ENCODE measurements at regions not wholly inside any gene's neighbourhood (a gene's known extent, or its start where the extent isn't known, plus 50 kb on each side); places are given as distances from the start of the nearest gene placed in this dataset.

DNA sequence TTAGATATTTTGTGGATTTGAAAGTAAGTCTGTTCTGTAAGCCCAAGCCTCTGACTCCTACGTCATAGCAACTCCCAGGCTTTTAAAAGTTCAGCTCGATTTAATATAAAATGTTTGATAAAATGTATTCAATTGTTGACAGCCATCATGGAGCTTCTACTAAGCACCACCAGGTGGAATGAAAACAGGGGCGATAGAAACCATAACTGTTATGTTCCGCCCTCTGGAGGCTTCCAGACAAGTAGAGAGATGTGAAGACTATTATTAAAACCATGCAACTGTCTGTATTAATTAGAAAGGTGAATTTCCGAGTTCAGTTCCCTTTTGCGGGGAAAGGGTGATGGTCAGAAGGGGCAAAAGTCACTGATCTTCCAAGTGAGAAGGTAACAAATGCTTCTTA, 292.2 kb downstream of the NR2F2 start:
- TF ChIP-seq, protein P1, sequence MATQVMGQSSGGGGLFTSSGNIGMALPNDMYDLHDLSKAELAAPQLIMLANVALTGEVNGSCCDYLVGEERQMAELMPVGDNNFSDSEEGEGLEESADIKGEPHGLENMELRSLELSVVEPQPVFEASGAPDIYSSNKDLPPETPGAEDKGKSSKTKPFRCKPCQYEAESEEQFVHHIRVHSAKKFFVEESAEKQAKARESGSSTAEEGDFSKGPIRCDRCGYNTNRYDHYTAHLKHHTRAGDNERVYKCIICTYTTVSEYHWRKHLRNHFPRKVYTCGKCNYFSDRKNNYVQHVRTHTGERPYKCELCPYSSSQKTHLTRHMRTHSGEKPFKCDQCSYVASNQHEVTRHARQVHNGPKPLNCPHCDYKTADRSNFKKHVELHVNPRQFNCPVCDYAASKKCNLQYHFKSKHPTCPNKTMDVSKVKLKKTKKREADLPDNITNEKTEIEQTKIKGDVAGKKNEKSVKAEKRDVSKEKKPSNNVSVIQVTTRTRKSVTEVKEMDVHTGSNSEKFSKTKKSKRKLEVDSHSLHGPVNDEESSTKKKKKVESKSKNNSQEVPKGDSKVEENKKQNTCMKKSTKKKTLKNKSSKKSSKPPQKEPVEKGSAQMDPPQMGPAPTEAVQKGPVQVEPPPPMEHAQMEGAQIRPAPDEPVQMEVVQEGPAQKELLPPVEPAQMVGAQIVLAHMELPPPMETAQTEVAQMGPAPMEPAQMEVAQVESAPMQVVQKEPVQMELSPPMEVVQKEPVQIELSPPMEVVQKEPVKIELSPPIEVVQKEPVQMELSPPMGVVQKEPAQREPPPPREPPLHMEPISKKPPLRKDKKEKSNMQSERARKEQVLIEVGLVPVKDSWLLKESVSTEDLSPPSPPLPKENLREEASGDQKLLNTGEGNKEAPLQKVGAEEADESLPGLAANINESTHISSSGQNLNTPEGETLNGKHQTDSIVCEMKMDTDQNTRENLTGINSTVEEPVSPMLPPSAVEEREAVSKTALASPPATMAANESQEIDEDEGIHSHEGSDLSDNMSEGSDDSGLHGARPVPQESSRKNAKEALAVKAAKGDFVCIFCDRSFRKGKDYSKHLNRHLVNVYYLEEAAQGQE (IDR thresholded peaks at IDR 0.05; ENCODE audit: low read depth), result no peak
- TF ChIP-seq FOXM1 (IDR thresholded peaks at IDR 0.05; ENCODE audit: borderline replicate concordance, low read depth) (no peak), TEAD4 (IDR thresholded peaks at IDR 0.05) (no peak), TAF1 (IDR thresholded peaks at IDR 0.05; ENCODE audit: low read depth) (no peak), YY1 (IDR thresholded peaks at IDR 0.05; ENCODE audit: low read depth) (no peak), RAD21 (IDR thresholded peaks at IDR 0.05; ENCODE audit: low read depth) (no peak), CEBPB (IDR thresholded peaks at IDR 0.05) (no peak), CREB1 (IDR thresholded peaks at IDR 0.05; ENCODE audit: low read depth) (no peak), EP300 (IDR thresholded peaks at IDR 0.05; ENCODE audit: borderline replicate concordance) (no peak), NFIC (IDR thresholded peaks at IDR 0.05) (no peak), ZBTB7A (IDR thresholded peaks at IDR 0.05; ENCODE audit: low read depth) (no peak)
- TF ChIP-seq, protein P2, sequence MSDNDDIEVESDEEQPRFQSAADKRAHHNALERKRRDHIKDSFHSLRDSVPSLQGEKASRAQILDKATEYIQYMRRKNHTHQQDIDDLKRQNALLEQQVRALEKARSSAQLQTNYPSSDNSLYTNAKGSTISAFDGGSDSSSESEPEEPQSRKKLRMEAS (IDR thresholded peaks at IDR 0.05), result no peak
